ENCODE measurements at regions not wholly inside any gene's neighbourhood (a gene's known extent, or its start where the extent isn't known, plus 50 kb on each side); places are given as distances from the start of the nearest gene placed in this dataset.

DNA sequence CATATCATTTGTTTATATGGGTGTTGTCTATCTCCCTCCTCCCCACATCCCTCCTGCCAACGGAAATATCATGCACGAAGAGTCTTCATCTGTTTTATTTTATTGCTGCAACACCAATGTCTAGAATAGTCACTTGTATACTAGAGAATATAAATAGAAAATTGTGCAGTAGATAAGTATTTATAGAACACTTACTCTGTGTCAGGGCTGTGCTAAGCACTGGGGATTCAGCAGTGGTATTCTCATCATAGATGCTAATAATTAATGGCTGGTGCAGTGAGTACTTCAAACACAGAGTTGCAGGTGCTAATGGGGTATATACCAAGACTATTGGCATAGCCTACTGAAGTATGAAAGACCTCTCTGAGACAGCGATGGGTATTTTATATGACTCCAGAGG is 353.5 kb upstream of the CDH6 start:
- Histone ChIP-seq H3K27ac (ENCODE audit: insufficient read depth, low read length) (no peak overlapping the region), H3K9me3 (ENCODE audit: control insufficient read depth, insufficient read depth, low read depth, low read length) (no peaks in the 10 kb centered on the region), H3K27me3 (ENCODE audit: control insufficient read depth, insufficient read depth, low read length) (no peaks in the 10 kb centered on the region), H3K4me1 (ENCODE audit: control insufficient read depth, extremely low read depth, insufficient read depth, low read length) (no peaks in the 10 kb centered on the region), H3K4me3 (replicated peaks in 1 of 4; ENCODE audit: control extremely low read depth in 1 of 4, insufficient read depth in 1 of 4, low read depth in 3 of 4, low read length in 4 of 4) (no peak overlapping the region), H3K4me2 (ENCODE audit: extremely low read depth, insufficient read depth, low read length) (no peak overlapping the region), H2AFZ (ENCODE audit: low read length) (no peak overlapping the region), H3K79me2 (ENCODE audit: control insufficient read depth, insufficient read depth, low read length) (no peaks in the 10 kb centered on the region), H3K36me3 (ENCODE audit: control insufficient read depth, insufficient read depth, low read length) (no peaks in the 10 kb centered on the region), H4K20me1 (ENCODE audit: control insufficient read depth, extremely low read depth, insufficient read depth, low read length) (no peaks in the 10 kb centered on the region), H3K9ac (ENCODE audit: insufficient read depth, low read length) (no peak overlapping the region)
- no peak for TF ChIP-seq EZH2 (IDR thresholded peaks at IDR 0.05; ENCODE audit: low read length, missing control alignments)
- TF ChIP-seq, protein P1, sequence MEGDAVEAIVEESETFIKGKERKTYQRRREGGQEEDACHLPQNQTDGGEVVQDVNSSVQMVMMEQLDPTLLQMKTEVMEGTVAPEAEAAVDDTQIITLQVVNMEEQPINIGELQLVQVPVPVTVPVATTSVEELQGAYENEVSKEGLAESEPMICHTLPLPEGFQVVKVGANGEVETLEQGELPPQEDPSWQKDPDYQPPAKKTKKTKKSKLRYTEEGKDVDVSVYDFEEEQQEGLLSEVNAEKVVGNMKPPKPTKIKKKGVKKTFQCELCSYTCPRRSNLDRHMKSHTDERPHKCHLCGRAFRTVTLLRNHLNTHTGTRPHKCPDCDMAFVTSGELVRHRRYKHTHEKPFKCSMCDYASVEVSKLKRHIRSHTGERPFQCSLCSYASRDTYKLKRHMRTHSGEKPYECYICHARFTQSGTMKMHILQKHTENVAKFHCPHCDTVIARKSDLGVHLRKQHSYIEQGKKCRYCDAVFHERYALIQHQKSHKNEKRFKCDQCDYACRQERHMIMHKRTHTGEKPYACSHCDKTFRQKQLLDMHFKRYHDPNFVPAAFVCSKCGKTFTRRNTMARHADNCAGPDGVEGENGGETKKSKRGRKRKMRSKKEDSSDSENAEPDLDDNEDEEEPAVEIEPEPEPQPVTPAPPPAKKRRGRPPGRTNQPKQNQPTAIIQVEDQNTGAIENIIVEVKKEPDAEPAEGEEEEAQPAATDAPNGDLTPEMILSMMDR (conservative IDR thresholded peaks at IDR 0.05 in 1 of 2, IDR thresholded peaks at IDR 0.05 in 1 of 2; ENCODE audit: low read depth in 1 of 2, low read length in 2 of 2), result no peak
- DNase-seq (ENCODE audit: low read depth in 2 of 2), result no peak

DNA sequence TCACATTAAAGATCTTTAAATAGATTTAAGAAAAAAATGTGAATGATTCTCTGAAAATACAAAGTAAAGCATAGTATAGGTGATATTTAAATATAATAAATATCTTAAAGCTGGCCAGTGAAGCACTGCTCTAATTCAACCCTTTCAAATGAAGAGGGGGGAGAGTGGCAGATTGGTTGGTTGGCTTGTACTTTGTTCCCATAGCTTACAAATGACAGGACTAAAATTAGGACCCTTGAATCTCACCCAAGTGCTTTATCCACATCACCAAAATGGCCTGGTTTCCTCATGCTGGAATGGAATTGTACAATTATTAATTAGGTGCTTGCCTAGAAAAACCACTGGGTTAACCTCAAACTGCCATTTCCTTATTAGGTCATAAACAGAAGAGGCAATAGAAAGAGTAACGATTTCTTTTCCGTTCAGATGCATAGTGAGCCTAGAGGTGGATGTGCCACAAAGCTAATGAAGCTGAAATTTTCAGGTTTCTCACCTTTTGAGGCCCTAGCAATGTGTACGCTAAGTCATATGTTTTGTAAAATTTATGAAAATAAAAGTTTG is 354.5 kb upstream of the CDH6 start:
- no peak overlapping the region for H3K27ac ChIP-seq (ENCODE audit: insufficient read depth, low read length)
- no peaks in the 10 kb centered on the region for H3K9me3 ChIP-seq (ENCODE audit: control insufficient read depth, insufficient read depth, low read depth, low read length)
- no peak overlapping the region for H2AFZ ChIP-seq (ENCODE audit: low read length)
- DNase-seq (ENCODE audit: low read depth in 2 of 2), result peak in 1 of 2 donors; percentile 39
- H4K20me1 ChIP-seq (ENCODE audit: control insufficient read depth, extremely low read depth, insufficient read depth, low read length), result no peaks in the 10 kb centered on the region
- H3K9ac ChIP-seq (ENCODE audit: insufficient read depth, low read length), result no peak overlapping the region
- H3K79me2 ChIP-seq (ENCODE audit: control insufficient read depth, insufficient read depth, low read length), result no peaks in the 10 kb centered on the region
- no peaks in the 10 kb centered on the region for H3K36me3 ChIP-seq (ENCODE audit: control insufficient read depth, insufficient read depth, low read length)
- H3K4me3 ChIP-seq (replicated peaks in 1 of 4; ENCODE audit: control extremely low read depth in 1 of 4, insufficient read depth in 1 of 4, low read depth in 3 of 4, low read length in 4 of 4), result no peak overlapping the region
- TF ChIP-seq, protein P1 (conservative IDR thresholded peaks at IDR 0.05 in 1 of 2, IDR thresholded peaks at IDR 0.05 in 1 of 2; ENCODE audit: low read depth in 1 of 2, low read length in 2 of 2), result no peak
- TF ChIP-seq EZH2 (IDR thresholded peaks at IDR 0.05; ENCODE audit: low read length, missing control alignments), result no peak
- H3K4me2 ChIP-seq (ENCODE audit: extremely low read depth, insufficient read depth, low read length), result no peak overlapping the region
- H3K4me1 ChIP-seq (ENCODE audit: control insufficient read depth, extremely low read depth, insufficient read depth, low read length), result no peaks in the 10 kb centered on the region
- H3K27me3 ChIP-seq (ENCODE audit: control insufficient read depth, insufficient read depth, low read length), result no peaks in the 10 kb centered on the region

DNA sequence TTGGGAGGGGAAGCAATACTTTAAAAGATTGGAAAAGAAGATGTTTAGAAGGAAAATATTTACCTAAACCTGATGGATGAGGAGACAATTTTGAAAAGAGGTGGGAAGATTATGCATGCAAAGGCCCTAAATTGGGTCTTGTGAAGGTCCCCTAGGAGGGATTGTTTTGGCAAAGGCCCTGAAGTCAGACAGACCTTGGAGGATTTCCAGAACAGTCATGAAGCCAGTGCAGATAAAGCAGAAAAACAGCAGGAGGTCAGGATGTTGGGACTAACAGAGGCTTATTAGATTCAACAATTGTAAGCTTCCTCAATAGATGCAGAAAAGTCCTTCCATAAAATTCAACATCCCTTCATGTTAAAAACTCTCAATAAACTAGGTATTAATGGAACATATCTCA is 361.0 kb upstream of the CDH6 start:
- H3K27ac ChIP-seq (ENCODE audit: insufficient read depth, low read length), result no peak overlapping the region
- DNase-seq (ENCODE audit: low read depth in 2 of 2), result no peak
- H3K4me1 ChIP-seq (ENCODE audit: control insufficient read depth, extremely low read depth, insufficient read depth, low read length), result no peaks in the 10 kb centered on the region
- H3K4me2 ChIP-seq (ENCODE audit: extremely low read depth, insufficient read depth, low read length), result no peak overlapping the region
- no peak overlapping the region for H3K9ac ChIP-seq (ENCODE audit: insufficient read depth, low read length)
- no peaks in the 10 kb centered on the region for H3K79me2 ChIP-seq (ENCODE audit: control insufficient read depth, insufficient read depth, low read length)
- TF ChIP-seq, protein P1 (conservative IDR thresholded peaks at IDR 0.05 in 1 of 2, IDR thresholded peaks at IDR 0.05 in 1 of 2; ENCODE audit: low read depth in 1 of 2, low read length in 2 of 2), result no peak
- no peak for TF ChIP-seq EZH2 (IDR thresholded peaks at IDR 0.05; ENCODE audit: low read length, missing control alignments)
- H3K27me3 ChIP-seq (ENCODE audit: control insufficient read depth, insufficient read depth, low read length), result no peaks in the 10 kb centered on the region
- H3K4me3 ChIP-seq (replicated peaks in 1 of 4; ENCODE audit: control extremely low read depth in 1 of 4, insufficient read depth in 1 of 4, low read depth in 3 of 4, low read length in 4 of 4), result no peak overlapping the region
- no peaks in the 10 kb centered on the region for H3K36me3 ChIP-seq (ENCODE audit: control insufficient read depth, insufficient read depth, low read length)
- H2AFZ ChIP-seq (ENCODE audit: low read length), result no peak overlapping the region
- no peaks in the 10 kb centered on the region for H4K20me1 ChIP-seq (ENCODE audit: control insufficient read depth, extremely low read depth, insufficient read depth, low read length)
- H3K9me3 ChIP-seq (ENCODE audit: control insufficient read depth, insufficient read depth, low read depth, low read length), result no peaks in the 10 kb centered on the region

Data from fibroblast of lung (primary cell).